GM12878 (cell line): ENCODE measurements at regions not wholly inside any gene's neighbourhood (a gene's known extent, or its start where the extent isn't known, plus 50 kb on each side); places are given as distances from the start of the nearest gene placed in this dataset.

Experiments
- ATAC-seq: fragments of 200-7000 bp; cut with Tn5 transposase; 3 replicates; pipeline ENCODE4 v1.9.1; 2020; ENCODE audit warnings: mild to moderate bottlenecking, moderate library complexity
- BruUV-seq: library from RNA; stranded (reverse); fragments of 400-500 nt; replicated peaks from 2 replicates; lab custom pipeline; 2021; lab: Mats Ljungman, UMichigan
- CTCF ChIA-PET: fragments of 300-600 bp; sonication (Branson Sonifier 250); formaldehyde crosslinking; extraction: SDS; loops from one replicate; lab custom pipeline; 2021; ENCODE audit warnings: inconsistent platforms; lab: Yijun Ruan, JAX
- POLR2A ChIA-PET: fragments of 350-600 bp; formaldehyde crosslinking; extraction: SDS; loops from one replicate; lab custom pipeline; 2021; ENCODE audit warnings: inconsistent platforms; lab: Charles Lee
- RAD21 ChIA-PET: fragments of 300-600 bp; sonication (Branson Sonifier 250); formaldehyde crosslinking; loops from one replicate; lab custom pipeline; 2023; ENCODE audit warnings: antibody characterized with exemption; ENCODE audit not compliant: unreplicated experiment; lab: Charles Lee
- SMC1A ChIA-PET: fragments of 300-600 bp; sonication (Branson Sonifier 250); formaldehyde crosslinking; loops from one replicate; lab custom pipeline; 2023; ENCODE audit not compliant: unreplicated experiment, uncharacterized antibody; lab: Charles Lee
- DNase-seq: peaks from one replicate; pipeline ENCODE4 v3.0.0-alpha.2; 2011; ENCODE audit warnings: low read depth, low spot score
- FAIRE-seq: peaks from 3 replicates; lab custom pipeline; 2011; peaks lifted over from hg19 to GRCh38; lab: Jason Lieb, UNC
- H2AFZ ChIP-seq: 2 replicates; pipeline ENCODE4 v1.6.0; 2011; ENCODE audit warnings: low read depth, low read length, control low read depth; ENCODE audit not compliant: control insufficient read depth
- H3K27ac ChIP-seq: 2 replicates; pipeline ENCODE4 v1.5.1; 2011; ENCODE audit warnings: control low read depth; ENCODE audit not compliant: control insufficient read depth, insufficient read depth
- H3K27me3 ChIP-seq, 2 experiments: replicated peaks in 1 of 2; 2 replicates each; pipeline versions ENCODE4 v1.6.0 to v1.6.1; 2011; ENCODE audit warnings: low read length in 1 of 2; ENCODE audit not compliant: control insufficient read depth in 2 of 2, insufficient read depth in 2 of 2
- H3K36me3 ChIP-seq, 2 experiments: 2 replicates each; pipeline ENCODE4 v1.5.1; 2011; ENCODE audit warnings: low read length in 1 of 2; ENCODE audit not compliant: control insufficient read depth in 2 of 2, insufficient read depth in 2 of 2
- H3K4me1 ChIP-seq: 2 replicates; pipeline ENCODE4 v1.6.1; 2011; ENCODE audit warnings: mild to moderate bottlenecking, low read length, moderate library complexity, mixed read lengths; ENCODE audit not compliant: control insufficient read depth, insufficient read depth
- H3K4me2 ChIP-seq: 2 replicates; pipeline ENCODE4 v1.6.0; 2011; ENCODE audit warnings: control low read depth; ENCODE audit not compliant: control insufficient read depth, insufficient read depth
- H3K4me3 ChIP-seq: fragments of 200-600 bp; sonication (generic); 2 replicates; pipeline ENCODE4 v1.5.1; 2016
- H3K79me2 ChIP-seq: 2 replicates; pipeline ENCODE4 v1.6.0; 2011; ENCODE audit warnings: low read length; ENCODE audit not compliant: control insufficient read depth, insufficient read depth
- H3K9ac ChIP-seq: 2 replicates; pipeline ENCODE4 v1.8.0; 2011; ENCODE audit warnings: low read length, control low read depth, mixed read lengths; ENCODE audit not compliant: control insufficient read depth, insufficient read depth
- H3K9me3 ChIP-seq: replicated peaks from 3 replicates; pipeline ENCODE4 v1.5.1; 2011; ENCODE audit warnings: mild to moderate bottlenecking, low read length; ENCODE audit not compliant: control insufficient read depth, insufficient read depth
- H4K20me1 ChIP-seq: 2 replicates; pipeline ENCODE4 v1.6.0; 2011; ENCODE audit not compliant: control insufficient read depth, insufficient read depth
- BCL11A ChIP-seq: IDR thresholded peaks from 2 replicates; pipeline ENCODE4 v1.6.1; 2011; ENCODE audit warnings: low read depth, low read length
- GATAD2B ChIP-seq: fragments of 450-650 bp; conservative IDR thresholded peaks from 2 replicates; pipeline ENCODE4 v1.6.1; 2017; ENCODE audit warnings: low read depth, mild to moderate bottlenecking, moderate library complexity
- HSF1 ChIP-seq: fragments of 150-350 bp; IDR thresholded peaks from 2 replicates; pipeline ENCODE4 v1.6.1; 2014; ENCODE audit warnings: mild to moderate bottlenecking, low read depth, low read length
- NR2C2 ChIP-seq: IDR thresholded peaks from 2 replicates; pipeline ENCODE4 v1.6.1; 2011; ENCODE audit warnings: borderline replicate concordance, low read depth; ENCODE audit not compliant: control insufficient read depth, insufficient read length
- STAT1 ChIP-seq: fragments of 450-650 bp; conservative IDR thresholded peaks from 2 replicates; pipeline ENCODE4 v1.6.1; 2014; ENCODE audit warnings: antibody characterized with exemption, mild to moderate bottlenecking
- ZNF24 ChIP-seq: fragments of 450-650 bp; IDR thresholded peaks from 2 replicates; pipeline ENCODE4 v1.6.1; 2017; ENCODE audit warnings: antibody characterized with exemption, mild to moderate bottlenecking
- WGBS: methylation state at CpG from one replicate; pipeline ENCODE4 v1.1.6; 2016; ENCODE audit warnings: low lambda C conversion rate; ENCODE audit not compliant: insufficient replicate concordance, insufficient coverage; ENCODE audit errors: missing lambda C conversion rate; 5-methylcytosine and 5-hydroxymethylcytosine counted together
- in situ Hi-C: fragments of 300-500 bp; cut with MboI; formaldehyde crosslinking; loops from 9 replicates; pipeline ENCODE4 v1.14.3; 2018; ENCODE audit warnings: mixed read lengths
- intact Hi-C: fragments of 100-400 bp; cut with micrococcal nuclease; formaldehyde crosslinking; loops from one replicate; pipeline ENCODE4 v1.14.2; 2022; ENCODE audit not compliant: unreplicated experiment

GRCh38 chr1:13951793-13952751 is 252.1 kb downstream of the PRDM2 start:
- Histone ChIP-seq H3K9ac (no peak overlapping the region), H4K20me1 (no peaks in the 10 kb centered on the region), H3K36me3 (no peaks in the 10 kb centered on the region), H3K27me3 (no peaks in the 10 kb centered on the region), H3K4me1 (no peaks in the 10 kb centered on the region), H3K27ac (no peak overlapping the region), H3K9me3 (no peaks in the 10 kb centered on the region), H3K4me2 (no peak overlapping the region), H2AFZ (no peak overlapping the region), H3K4me3 (no peak overlapping the region), H3K79me2 (no peaks in the 10 kb centered on the region)
- POLR2A ChIA-PET = no interaction called here
- in situ Hi-C loops (no loop called here), intact Hi-C loops (no loop called here)
- ATAC-seq (no peak), FAIRE-seq (no peak), DNase-seq (no peak)
- WGBS = 29% methylated on average over 4 of the region's 4 CpGs
- TF ChIP-seq STAT1 (no peak), NR2C2 (no peak), ZNF24 (no peak), HSF1 (no peak), GATAD2B (no peak), BCL11A (no peak)
- SMC1A ChIA-PET = interaction anchor here (0.6 kb wide), 1 partner anchor 545 kb away, joined by 4 read pairs; no protein-coding TSS in a partner anchor
- RAD21 ChIA-PET = no interaction called here
- CTCF ChIA-PET = interaction anchor here (0.6 to 0.7 kb wide), 2 partner anchors 12 to 21 kb away, joined by 3 read pairs; no protein-coding TSS in a partner anchor
- no TSS peak for BruUV-seq
